Stomach (tissue), 4 donors: ENCODE measurements at regions not wholly inside any gene's neighbourhood (a gene's known extent, or its start where the extent isn't known, plus 50 kb on each side); places are given as distances from the start of the nearest gene placed in this dataset.

Experiments
- CTCF ChIP-seq, 7 experiments: fragments of 450-650 bp in 4 of 7; fragments of 200-600 bp in 3 of 7; sonication (generic) in 3 of 7; IDR thresholded peaks; one replicate each; pipeline ENCODE4 v1.5.1; 2016 to 2019; ENCODE audit warnings: antibody characterized with exemption in 7 of 7, control low read depth in 2 of 7, mild to moderate bottlenecking in 1 of 7
- EP300 ChIP-seq: sonication (generic); formaldehyde crosslinking; IDR thresholded peaks from one replicate; pipeline ENCODE4 v1.6.1; 2017; ENCODE audit warnings: antibody characterized with exemption
- POLR2A ChIP-seq, 4 donors: fragments of 450-650 bp; IDR thresholded peaks; one replicate each; pipeline ENCODE4 v1.6.1; 2016; ENCODE audit warnings: antibody characterized with exemption in 4 of 4, control low read depth in 2 of 4, mild to moderate bottlenecking in 1 of 4, moderate library complexity in 1 of 4

- TF ChIP-seq CTCF (IDR thresholded peaks at IDR 0.05) (no peak), EP300 (no peak), POLR2A (IDR thresholded peaks at IDR 0.05) (no peak)
Observed at GRCh38 chr3:73257186-73257585, 195.7 kb downstream of the EBLN2 start.
